ENCODE measurements at regions not wholly inside any gene's neighbourhood (a gene's known extent, or its start where the extent isn't known, plus 50 kb on each side); places are given as distances from the start of the nearest gene placed in this dataset.

- TF ChIP-seq CTCF (IDR thresholded peaks at IDR 0.05) (no peak), POLR2AphosphoS5 (IDR thresholded peaks at IDR 0.05) (no peak)
These were observed 443.0 kb downstream of the COL12A1 start for GRCh38 chr6:74762841-74763240.
